ENCODE measurements at regions not wholly inside any gene's neighbourhood (a gene's known extent, or its start where the extent isn't known, plus 50 kb on each side); places are given as distances from the start of the nearest gene placed in this dataset.

GRCh38 chr4:129364747-129365452 lies 268.9 kb downstream of the C4orf33 start:
- TF ChIP-seq ZNF274 (IDR thresholded peaks at IDR 0.05; ENCODE audit: low read depth, low read length) (no peak), YY1 (IDR thresholded peaks at IDR 0.05; ENCODE audit: insufficient read depth, insufficient read length) (no peak), SUZ12 (IDR thresholded peaks at IDR 0.05; ENCODE audit: extremely low read depth, insufficient read depth, insufficient read length) (no peak)
